Dermis microvascular lymphatic vessel endothelial cell (primary cell): ENCODE measurements at regions not wholly inside any gene's neighbourhood (a gene's known extent, or its start where the extent isn't known, plus 50 kb on each side); places are given as distances from the start of the nearest gene placed in this dataset.
"Not testable (repeated sequence)": the region's sequence is repeated elsewhere in the genome, so short reads cannot be mapped to it uniquely, and the experiment has no call there.

Source experiments
- DNase-seq, 2 donors: peaks; one replicate each; pipeline versions ENCODE4 v3.0.0 to v3.0.0-alpha.2; 2010; ENCODE audit warnings: low read depth in 2 of 2

GRCh38 chr13:68813180-68813796 lies 1294.3 kb upstream of the ATXN8OS start:
- DNase-seq: no peak

DNA sequence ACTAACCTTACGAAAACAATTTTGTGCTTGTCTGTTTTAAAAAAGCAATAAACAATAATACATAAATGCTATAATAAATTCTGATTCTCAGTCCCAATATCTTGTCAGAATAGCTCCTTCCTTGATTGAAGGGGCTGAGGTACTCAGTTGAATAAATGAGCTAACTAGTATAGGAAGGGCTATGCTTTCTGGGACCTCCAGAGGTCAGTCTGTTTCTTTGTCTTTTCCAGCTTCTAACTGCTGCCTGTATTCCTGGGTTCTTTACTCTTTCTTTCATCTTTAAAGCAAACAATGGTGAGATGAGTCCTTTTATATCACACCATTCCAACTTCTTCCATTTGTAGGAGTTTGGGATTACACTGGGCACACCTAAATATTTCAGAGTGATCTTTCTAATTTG lies 1297.0 kb upstream of the ATXN8OS start:
- DNase-seq: no peak

GRCh38 chr13:68808456-68808855 lies 1299.2 kb upstream of the ATXN8OS start:
- no peak for DNase-seq

- no peak for DNase-seq
These were observed 1301.5 kb upstream of the ATXN8OS start for GRCh38 chr13:68806125-68806524.

DNA sequence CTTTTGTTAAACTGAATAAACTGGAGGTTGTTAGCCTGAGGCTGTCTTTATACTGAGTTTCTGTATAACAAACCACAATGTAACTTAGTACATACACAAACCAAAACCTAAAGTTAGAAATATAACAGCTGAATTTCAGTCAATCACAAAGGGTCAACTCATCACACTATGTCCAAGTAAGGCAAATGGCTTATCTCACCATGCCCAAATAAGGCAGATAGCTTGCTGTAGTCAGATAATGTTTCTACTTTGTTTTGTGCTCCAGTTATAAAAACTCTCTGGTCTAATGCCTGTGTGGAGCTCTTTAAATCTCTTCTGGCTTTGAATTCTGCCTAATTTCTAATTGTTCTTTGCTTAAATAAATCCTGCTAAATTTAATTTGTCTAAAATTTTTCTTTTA lies 1323.4 kb upstream of the ATXN8OS start:
- no peak for DNase-seq

- DNase-seq: no peak
These were observed 1348.0 kb upstream of the ATXN8OS start for GRCh38 chr13:68759617-68760016.

GRCh38 chr13:68749796-68750195 lies 1357.8 kb upstream of the ATXN8OS start:
- DNase-seq: peak in 1 of 2 donors; percentile 25

GRCh38 chr13:68748038-68748437 lies 1359.6 kb upstream of the ATXN8OS start:
- peak in 1 of 2 donors; percentile 33 for DNase-seq

DNA sequence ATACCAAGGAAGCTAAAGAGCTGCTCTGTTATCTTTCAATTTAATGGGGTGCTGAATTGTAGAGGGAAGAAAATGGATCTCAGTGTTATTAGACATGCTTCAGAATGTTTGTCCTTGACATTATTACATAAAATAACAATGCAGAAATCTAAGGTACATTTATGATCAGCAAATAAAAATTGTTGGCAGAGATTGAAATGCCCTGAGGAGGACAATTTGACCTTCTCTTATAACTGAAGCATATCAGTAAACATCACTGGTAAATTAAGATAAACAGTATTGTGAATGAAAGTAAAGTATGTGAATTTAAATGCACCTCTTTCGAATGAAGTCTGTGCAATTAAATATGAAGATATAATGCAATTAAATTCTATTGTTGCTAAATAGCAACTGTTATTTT lies 1362.1 kb upstream of the ATXN8OS start:
- no peak for DNase-seq

GRCh38 chr13:68736961-68737360 lies 1370.7 kb upstream of the ATXN8OS start:
- DNase-seq: peak in 1 of 2 donors; percentile 23

DNA sequence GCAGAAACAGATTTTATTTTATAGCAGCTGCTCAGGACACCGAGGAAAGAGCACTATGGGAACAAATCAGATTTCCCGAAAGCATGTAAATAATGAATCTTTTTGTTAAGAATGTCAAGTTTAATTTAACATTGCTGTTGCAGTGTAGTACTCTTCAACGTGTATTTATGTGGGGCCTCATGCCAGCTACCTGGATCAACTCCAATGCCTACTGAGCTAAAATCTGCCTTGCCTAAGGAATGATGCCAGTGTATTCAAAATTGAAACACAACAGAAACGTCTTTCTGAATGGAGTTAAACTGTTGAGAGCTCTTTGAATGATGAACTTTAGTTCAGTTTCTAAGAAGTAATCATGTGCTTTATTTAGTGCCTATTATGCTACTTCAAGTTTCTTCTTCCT lies 1379.8 kb upstream of the ATXN8OS start:
- DNase-seq: no peak

DNA sequence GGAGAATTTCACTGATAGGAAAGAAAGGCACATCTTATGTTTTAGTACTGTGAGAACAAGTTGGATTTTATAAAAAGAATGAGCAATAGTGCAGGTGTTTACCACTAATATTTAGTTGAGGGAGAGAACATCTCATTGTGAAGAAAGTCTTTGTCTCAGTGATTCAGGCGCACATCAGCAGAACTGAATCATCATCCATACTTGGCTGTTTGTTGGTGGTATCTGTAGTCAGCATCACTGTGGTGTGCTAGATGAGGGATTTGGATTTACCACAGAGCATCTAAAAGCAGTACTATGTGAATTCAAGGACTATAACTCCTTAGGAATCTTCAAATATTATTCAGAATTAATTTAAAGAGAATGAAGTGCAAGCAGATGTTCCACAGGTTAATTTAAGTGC lies 1380.5 kb upstream of the ATXN8OS start:
- no peak for DNase-seq

- DNase-seq: no peak
These were observed 1387.8 kb upstream of the ATXN8OS start for GRCh38 chr13:68719815-68720214.

GRCh38 chr13:68715651-68716050 lies 1392.0 kb upstream of the ATXN8OS start:
- no peak for DNase-seq

DNA sequence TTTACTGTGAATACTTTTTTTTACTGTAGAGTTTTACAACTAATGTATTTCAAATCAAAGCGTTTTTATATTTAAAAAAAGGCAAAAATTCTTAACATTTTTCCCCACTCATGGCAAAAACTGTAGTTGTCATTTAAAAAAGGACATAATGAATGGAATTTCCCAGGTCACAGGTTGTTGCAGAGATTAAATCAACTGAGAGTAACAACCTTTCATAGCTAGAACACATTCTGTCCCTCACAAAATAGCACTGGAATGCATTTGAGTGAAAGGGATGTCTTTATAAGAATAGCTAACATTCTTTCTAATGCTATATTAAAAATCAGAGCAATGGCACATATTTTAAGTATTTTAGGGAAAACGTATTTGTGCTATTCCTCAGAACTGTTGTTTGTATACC lies 1393.3 kb upstream of the ATXN8OS start:
- no peak for DNase-seq

DNA sequence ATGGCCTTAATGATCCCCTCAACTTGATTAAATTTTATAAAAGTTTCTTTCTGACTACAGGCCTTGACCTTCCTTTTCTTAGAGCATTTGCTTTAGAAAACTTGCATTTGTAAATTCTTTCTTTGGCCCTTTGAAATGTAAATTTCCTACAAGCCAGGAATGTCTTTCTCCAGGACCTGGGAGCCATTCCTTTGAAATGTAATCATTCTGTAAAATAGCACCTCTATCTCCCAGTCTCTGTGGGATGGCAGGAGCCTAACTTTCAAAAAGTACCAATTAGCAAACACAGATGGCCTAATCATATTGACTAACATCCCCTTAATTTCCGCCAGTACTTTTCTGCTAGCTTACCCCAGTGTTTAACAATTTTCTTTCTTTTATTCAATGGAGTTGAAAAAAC lies 1394.2 kb upstream of the ATXN8OS start:
- no peak for DNase-seq

DNA sequence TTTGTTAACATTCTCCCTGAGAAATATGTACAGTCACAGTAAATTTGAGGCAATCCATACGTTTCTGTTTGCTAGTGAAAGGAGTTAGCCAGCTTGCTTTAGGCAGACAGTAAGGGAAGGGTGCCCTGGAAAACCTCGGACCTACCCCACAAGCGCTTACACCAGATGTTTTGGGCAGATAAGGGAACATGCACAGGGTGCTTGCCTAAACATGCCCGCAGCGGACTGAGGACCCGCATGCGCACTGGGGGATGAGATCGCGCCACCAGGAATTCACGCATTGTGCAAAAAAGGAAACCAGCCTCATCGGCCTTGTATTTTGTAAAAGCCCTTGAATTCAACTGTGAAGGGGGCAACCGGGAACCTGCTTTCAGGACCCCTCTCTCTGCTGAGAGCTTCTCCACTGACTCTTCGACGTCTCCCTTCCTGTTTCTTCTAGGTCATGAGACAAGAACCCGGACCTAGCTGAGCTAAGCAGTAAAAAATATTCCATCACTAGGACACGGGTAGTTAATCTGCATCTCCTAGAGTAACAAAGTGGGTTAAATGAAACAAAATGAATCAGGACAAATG lies 1399.2 kb upstream of the ATXN8OS start:
- no peak for DNase-seq

DNA sequence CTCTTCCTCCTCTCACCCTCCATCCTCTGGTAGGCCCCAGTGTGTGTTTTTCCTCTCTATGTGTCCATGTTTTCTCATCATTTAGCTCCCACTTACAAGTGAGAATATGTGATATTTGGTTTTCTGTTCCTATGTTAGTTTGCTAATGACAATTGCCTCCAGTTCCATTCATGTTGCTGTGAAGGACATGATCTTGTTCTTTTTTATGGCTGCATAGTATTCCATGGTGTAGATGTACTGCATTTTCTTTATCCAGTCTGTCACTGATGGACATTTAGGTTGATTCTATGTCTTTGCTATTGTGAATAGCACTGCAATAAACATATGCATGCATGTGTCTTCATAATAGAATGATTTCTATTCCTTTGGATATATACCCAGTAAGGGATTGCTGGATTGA lies 1401.6 kb upstream of the ATXN8OS start:
- not testable (repeated sequence) for DNase-seq

DNA sequence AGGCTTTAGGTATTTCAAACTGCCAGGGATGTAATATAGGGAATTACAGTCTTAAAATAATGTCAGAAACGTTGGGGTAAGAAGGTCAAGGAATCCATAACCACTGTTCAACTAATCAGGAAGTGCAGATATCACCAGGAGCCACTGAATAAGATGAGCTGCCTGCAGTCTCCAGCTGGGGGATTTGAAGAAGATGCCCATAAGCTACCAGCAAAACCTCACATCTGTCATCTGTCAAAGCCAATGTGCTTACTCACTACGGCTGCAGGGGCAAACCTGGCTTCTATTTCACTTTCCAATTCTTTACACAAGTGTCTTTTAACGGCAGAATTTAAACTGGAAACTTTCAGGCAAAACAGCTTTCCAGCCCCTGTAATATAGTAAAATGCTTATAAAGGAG lies 1410.1 kb upstream of the ATXN8OS start:
- no peak for DNase-seq

DNA sequence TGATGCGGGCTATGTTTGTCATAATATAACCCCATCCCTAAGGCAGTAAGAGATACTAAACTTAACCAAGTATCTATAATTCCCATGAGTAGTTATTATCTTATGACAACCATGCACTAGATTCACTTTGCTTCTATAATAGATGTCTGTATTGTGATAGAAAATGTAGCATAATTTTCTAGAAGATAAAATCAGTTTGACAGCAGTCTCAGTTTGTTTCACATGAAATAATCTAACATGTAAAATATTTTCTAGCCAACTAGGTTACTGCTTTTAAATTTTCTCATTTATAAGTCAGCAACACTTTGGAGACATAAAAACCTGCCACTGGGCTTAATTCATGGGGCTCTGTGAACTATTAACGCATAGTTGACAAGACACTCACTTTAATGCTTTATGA lies 1410.7 kb upstream of the ATXN8OS start:
- no peak for DNase-seq

- no peak for DNase-seq
These were observed 1415.6 kb upstream of the ATXN8OS start for GRCh38 chr13:68692049-68692448.

- DNase-seq: no peak
These were observed 1417.1 kb upstream of the ATXN8OS start for GRCh38 chr13:68690567-68690966.

- DNase-seq: no peak
These were observed 1431.0 kb upstream of the ATXN8OS start for GRCh38 chr13:68676513-68677115.
